ENCODE measurements at regions not wholly inside any gene's neighbourhood (a gene's known extent, or its start where the extent isn't known, plus 50 kb on each side); places are given as distances from the start of the nearest gene placed in this dataset.
A peak's percentile ranks its signal among the peaks of the same experiment; 100 is the strongest.
"Not testable (repeated sequence)": the region's sequence is repeated elsewhere in the genome, so short reads cannot be mapped to it uniquely, and the experiment has no call there.

DNA sequence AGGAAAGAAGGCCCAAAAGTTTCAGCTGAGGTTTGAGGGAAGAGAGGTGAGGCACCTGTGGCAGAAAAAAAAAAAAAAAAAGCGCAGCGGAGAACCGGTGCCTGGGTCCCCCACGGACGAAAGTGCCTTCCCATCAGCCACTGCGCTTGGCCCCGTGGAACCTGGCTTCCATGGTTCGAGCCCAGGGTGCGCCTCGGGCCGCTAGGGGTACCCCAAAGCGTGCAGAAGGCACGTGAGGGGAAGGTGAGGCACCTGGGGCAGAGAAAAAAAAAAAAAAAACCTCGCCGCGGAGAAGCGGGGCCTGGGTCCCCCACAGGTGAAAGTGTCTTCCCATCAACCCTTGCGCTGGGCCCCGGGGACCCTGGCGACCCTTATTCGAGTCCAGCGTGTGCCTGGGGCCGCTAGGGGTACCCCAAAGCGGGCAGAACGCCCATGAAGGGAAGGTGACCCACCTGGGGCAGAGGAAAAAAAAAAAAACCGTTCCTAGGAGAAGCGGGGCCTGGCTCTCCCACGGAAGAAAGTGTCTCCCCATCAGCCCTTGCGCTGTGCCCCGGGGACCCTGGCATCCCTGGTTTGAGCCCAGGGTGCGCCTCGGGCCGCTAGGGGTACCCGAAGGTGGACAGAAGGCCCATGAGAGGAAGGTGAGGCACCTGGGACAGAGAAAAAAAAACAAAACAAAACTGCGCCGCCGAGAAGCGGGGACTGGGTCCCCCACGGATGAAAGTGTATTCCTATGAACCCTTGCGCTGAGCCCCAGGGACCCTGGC lies 228.6 kb downstream of the CCDC74A start:
- Mint-ChIP-seq H3K27me3 (no peaks in the 10 kb centered on the region), H3K4me3 (no peak overlapping the region), H3K4me1 (ENCODE audit: low read depth in 2 of 2) (no peaks in the 10 kb centered on the region), H3K27ac (no peak overlapping the region), H3K36me3 (ENCODE audit: insufficient read depth) (no peaks in the 10 kb centered on the region), H3K9me3 (no peaks in the 10 kb centered on the region)
- ATAC-seq (replicated peaks) (no peak), DNase-seq (no peak)

DNA sequence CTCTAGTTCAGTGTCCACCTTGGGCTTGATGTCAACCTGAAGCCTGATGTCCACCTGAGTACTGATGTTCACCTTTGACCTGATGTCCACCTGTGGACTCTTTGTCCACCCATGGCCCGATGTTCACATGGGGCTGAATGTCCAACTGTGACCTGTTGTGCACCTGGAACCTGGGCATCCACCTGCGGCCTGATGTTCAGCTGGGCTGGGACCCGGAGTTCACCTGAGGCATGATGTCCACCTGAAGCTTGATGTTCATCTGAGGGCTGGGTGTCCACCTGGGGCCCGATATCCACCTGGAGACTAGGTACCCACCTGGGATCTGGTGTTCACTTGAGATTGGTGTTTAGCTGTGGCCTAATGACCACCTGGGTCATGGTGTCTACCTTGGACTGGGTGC lies 231.3 kb downstream of the CCDC74A start:
- H3K36me3 Mint-ChIP-seq (ENCODE audit: insufficient read depth); H3K4me1 Mint-ChIP-seq (ENCODE audit: low read depth in 2 of 2); ATAC-seq (replicated peaks); H3K27me3 Mint-ChIP-seq; H3K27ac Mint-ChIP-seq; H3K4me3 Mint-ChIP-seq; H3K9me3 Mint-ChIP-seq; DNase-seq: not testable (repeated sequence)

DNA sequence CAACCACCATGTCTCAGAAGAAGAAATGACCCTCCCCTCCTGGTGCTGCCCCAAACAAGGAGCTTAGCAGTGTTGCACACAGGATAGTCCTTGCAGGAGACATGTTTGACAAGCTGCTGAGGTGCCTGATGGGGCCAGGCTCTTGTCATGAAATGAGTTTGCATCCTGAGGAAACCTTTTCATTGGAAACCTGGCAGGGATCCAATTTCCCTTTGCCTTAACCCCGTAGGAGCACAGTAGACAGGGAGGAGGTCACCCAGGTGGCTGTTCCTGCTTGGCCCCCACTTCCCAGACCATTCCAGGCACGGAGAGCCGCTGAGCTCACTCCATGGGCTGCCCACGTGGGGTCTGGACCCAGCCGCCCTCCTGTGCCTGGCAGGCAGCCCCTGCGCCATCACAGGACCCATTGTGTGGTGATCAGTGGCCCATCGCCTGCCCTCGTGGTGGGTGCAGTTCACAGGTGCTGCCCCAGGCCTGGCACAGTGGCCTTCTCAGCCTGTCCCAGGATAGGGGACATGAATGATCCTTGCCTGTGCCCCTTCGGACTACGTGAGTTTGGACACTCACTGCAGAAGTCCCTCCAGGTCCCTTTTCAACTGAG lies 247.4 kb downstream of the CCDC74A start:
- H3K27me3 Mint-ChIP-seq; ATAC-seq (replicated peaks); H3K27ac Mint-ChIP-seq; H3K4me3 Mint-ChIP-seq; H3K4me1 Mint-ChIP-seq (ENCODE audit: low read depth in 2 of 2); H3K36me3 Mint-ChIP-seq (ENCODE audit: insufficient read depth); H3K9me3 Mint-ChIP-seq; DNase-seq: not testable (repeated sequence)

DNA sequence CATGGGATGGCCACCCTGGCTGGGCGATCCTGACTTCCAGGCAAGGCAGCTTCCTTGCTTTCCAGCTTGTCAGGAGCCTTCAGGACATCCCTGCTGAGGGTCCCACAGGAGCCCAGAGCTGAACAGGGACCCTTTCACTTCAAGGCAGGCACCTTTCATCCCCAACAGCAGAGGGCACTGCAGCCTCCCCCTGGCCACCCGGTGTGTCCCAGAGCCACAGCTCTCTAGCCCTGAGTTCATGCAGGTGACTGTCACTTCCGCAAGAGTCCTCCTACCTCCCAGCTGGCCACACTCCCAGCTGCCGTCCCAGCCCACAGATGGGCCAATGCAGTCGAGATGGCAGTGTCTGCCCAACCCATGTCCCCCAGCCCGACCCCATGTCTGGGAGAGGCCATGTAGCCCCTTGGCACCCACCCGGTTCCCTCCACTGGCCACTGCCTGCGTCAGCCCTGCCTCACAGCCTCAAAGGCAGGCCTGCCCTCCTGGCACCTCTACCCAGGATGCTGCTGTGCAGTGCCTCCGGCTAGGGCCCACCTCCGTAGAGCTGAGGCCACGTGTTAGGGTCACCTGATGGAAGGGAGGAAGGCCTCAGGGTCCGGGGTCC lies 248.3 kb downstream of the CCDC74A start:
- not testable (repeated sequence) for H3K9me3 Mint-ChIP-seq; ATAC-seq (replicated peaks); H3K4me1 Mint-ChIP-seq (ENCODE audit: low read depth in 2 of 2); H3K27ac Mint-ChIP-seq; DNase-seq; H3K36me3 Mint-ChIP-seq (ENCODE audit: insufficient read depth); H3K4me3 Mint-ChIP-seq
- H3K27me3 Mint-ChIP-seq, result peaks cover 14 to 18% of the 10 kb centered on the region in 2 donors

DNA sequence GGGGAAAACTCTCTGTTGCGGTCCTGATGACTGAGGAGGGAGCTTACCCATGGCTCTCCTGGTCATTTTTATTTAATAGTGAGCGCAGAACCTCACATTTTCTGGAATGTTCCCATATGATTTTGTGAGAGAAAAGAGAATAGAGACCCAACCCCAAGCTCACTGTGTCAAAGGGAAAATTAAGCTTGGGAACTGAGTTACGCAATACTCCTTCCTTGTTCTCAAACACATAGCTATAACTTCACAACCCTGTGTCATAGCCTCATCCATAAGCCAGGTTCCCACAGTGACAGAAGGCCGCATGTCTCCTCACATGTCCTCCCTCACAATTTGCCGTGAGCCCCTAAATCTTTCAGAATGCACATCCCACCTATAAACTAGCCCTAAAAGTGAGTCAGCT lies 252.8 kb downstream of the CCDC74A start:
- H3K27ac Mint-ChIP-seq; H3K36me3 Mint-ChIP-seq (ENCODE audit: insufficient read depth); ATAC-seq (replicated peaks); H3K4me3 Mint-ChIP-seq; H3K9me3 Mint-ChIP-seq; DNase-seq; H3K4me1 Mint-ChIP-seq (ENCODE audit: low read depth in 2 of 2): not testable (repeated sequence)
- H3K27me3 Mint-ChIP-seq, result peaks cover 38 to 43% of the 10 kb centered on the region in 2 donors

DNA sequence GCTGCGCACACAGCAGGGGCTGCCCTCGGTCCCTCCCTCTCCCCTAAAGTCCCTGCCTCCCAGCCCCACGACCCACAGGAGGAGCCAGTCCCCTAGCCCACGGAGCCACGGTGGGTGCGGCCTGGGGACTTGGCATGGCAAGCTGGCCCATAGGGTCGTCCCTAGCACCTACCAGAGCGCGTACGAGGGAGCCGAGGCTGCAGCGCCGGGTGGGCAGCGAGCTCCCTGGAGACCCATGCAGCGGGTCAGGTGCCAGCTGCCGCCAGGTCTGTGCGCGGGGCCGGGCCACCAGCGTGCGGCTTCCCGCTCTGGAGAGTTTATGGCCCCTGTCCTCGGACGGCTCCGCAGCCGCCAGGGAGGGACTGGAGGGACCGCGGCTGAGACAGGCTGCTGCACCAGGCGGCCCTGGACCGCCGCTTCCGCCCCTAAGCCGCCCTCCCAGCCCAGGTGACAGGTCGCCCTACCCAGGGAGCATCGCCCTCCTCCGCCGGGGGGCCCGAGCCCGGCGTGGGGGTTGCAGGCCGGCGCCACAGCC lies 273.6 kb downstream of the CCDC74A start:
- DNase-seq (no peak), ATAC-seq (replicated peaks) (no peak)
- H3K4me3 Mint-ChIP-seq, result peak overlapping the region in 1 of 2 donors; percentile 44
- peaks cover 12 to 15% of the 10 kb centered on the region in 2 donors for H3K27me3 Mint-ChIP-seq
- H3K4me1 Mint-ChIP-seq (ENCODE audit: low read depth in 2 of 2), result no peaks in the 10 kb centered on the region
- H3K9me3 Mint-ChIP-seq, result no peaks in the 10 kb centered on the region
- no peaks in the 10 kb centered on the region for H3K36me3 Mint-ChIP-seq (ENCODE audit: insufficient read depth)
- no peak overlapping the region for H3K27ac Mint-ChIP-seq

DNA sequence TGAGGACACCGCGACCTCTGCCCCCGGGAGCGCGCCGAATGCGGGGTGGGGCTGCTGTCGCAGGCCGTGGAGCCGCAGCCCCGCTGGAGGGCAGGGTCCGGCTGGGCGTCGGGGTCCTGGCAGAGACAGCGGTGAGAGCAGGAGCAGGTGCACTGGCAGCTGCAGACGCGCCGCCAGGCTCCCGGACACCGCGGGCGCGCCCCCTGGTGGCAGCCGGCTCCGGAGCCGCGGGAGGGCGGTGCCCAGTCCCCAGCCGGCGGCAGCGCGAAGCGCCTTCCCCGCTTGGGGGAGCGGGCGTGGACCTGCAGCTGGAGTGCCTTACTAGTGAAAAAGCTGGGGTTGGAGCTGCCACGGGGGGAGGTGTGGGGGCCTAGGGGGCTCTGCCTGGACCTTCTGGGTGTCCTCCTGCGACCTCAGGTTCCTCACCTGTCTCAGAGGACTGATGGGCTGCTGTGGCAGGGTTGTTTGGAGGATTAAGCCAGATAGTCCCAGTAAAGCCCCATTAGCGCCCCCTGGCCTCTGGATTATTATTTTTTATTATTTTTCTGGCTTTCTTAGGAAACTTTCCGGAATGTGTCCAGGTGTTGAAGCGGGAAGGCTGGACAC lies 274.2 kb downstream of the CCDC74A start:
- H3K9me3 Mint-ChIP-seq; H3K36me3 Mint-ChIP-seq (ENCODE audit: insufficient read depth); H3K4me1 Mint-ChIP-seq (ENCODE audit: low read depth in 2 of 2); H3K27ac Mint-ChIP-seq: not testable (repeated sequence)
- peak; percentile 94 for ATAC-seq (replicated peaks)
- peak overlapping the region; percentile 69 to 73 for H3K4me3 Mint-ChIP-seq
- peak; percentile 65 to 80 (median 73) for DNase-seq
- H3K27me3 Mint-ChIP-seq, result peaks cover 12 to 16% of the 10 kb centered on the region in 2 donors

DNA sequence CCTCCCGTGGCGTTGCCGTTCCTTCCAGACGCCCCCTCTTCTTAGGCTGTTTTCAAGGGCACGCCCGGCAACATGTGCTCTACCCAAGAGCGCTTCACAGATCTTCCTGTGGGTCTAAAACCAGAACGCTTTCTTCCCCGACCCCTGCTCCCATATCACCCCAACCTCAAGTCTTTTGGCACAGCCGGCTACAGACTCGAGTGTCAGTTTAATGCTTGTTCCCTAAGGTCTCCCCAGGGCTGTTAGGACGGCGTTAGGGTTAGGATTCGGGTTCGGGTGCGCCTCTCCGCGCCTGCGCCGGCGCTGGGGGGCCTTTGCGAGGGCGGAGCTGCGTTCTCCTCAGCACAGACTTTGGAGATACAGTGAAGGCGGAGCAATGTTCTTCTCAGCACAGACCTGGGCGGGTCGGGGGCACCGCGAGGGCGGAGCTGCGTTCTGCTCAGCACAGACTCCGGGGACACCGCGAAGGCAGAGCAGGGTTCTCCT lies 274.7 kb downstream of the CCDC74A start:
- H3K4me3 Mint-ChIP-seq, result peak overlapping the region; percentile 69 to 73
- H3K27me3 Mint-ChIP-seq, result peaks cover 12 to 16% of the 10 kb centered on the region in 2 donors
- DNase-seq, result peak in 2 of 3 experiments; percentile 6 to 22
- ATAC-seq (replicated peaks), result peak; percentile 71
- H3K27ac Mint-ChIP-seq; H3K36me3 Mint-ChIP-seq (ENCODE audit: insufficient read depth); H3K9me3 Mint-ChIP-seq; H3K4me1 Mint-ChIP-seq (ENCODE audit: low read depth in 2 of 2): not testable (repeated sequence)

DNA sequence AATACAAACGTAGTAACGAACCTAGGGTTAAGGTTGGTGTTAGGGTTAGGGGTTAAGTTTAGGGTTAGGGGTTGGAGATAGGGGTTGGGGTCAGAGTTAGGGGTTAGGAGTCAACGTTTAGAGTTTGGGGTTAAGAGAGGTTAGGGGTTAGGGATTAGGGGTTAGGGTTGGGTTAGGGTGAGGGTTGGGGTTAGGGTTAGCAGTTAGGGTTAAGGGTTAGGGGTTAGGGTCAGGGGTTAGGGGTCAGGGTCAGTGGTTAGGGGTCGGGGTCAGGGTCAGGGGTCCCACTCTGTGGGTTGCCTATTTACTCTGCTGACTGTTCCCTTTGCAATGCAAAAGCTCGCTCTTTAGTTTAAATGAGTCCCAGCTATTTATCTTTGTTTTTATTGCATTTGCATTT lies 275.5 kb downstream of the CCDC74A start:
- not testable (repeated sequence) for H3K9me3 Mint-ChIP-seq; H3K27ac Mint-ChIP-seq; H3K36me3 Mint-ChIP-seq (ENCODE audit: insufficient read depth); ATAC-seq (replicated peaks); H3K4me1 Mint-ChIP-seq (ENCODE audit: low read depth in 2 of 2); DNase-seq
- Mint-ChIP-seq H3K4me3 (peak overlapping the region in 1 of 2 donors; percentile 69), H3K27me3 (peaks cover 18 to 24% of the 10 kb centered on the region in 2 donors)

DNA sequence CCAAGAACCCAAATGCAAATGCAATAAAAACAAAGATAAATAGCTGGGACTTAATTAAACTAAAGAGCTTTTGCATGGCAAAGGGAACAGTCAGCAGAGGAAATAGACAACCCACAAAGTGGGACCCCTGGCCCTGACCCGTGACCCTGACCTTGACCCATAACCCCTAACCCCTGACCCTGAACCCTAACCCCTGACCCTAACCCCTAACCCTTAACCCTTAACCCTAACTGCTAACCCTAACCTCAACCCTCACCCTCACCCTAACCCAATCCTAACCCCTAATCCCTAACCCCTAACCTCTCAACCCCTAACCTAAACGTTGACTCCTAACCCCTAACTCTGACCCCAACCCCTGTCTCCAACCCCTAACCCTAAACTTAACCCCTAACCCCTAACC lies 284.9 kb downstream of the CCDC74A start:
- DNase-seq; H3K4me1 Mint-ChIP-seq (ENCODE audit: low read depth in 2 of 2); H3K4me3 Mint-ChIP-seq; H3K36me3 Mint-ChIP-seq (ENCODE audit: insufficient read depth); H3K9me3 Mint-ChIP-seq; ATAC-seq (replicated peaks); H3K27ac Mint-ChIP-seq: not testable (repeated sequence)
- peaks cover 17 to 18% of the 10 kb centered on the region in 2 donors for H3K27me3 Mint-ChIP-seq

DNA sequence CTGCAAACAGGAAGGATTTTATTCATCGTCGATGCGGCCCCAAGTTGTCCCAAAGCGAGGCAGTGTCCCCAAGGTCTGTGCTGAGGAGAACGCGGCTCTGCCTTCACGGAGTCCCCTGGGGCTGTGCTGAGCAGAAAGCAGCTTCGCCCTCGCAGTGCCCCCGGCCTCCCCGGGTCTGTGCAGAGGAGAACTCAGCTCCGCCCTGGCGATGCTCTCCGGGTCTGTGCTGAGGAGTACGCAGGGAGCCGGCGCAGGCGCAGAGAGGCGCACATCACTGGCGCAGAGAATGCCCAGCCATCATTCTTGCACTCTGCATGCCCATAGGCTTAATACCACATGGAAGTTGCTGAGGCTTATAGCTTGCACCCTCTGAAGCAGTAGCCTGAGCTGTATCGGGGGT lies 285.7 kb downstream of the CCDC74A start:
- H3K4me1 Mint-ChIP-seq (ENCODE audit: low read depth in 2 of 2); H3K36me3 Mint-ChIP-seq (ENCODE audit: insufficient read depth); H3K9me3 Mint-ChIP-seq; ATAC-seq (replicated peaks); DNase-seq; H3K4me3 Mint-ChIP-seq; H3K27ac Mint-ChIP-seq: not testable (repeated sequence)
- peaks cover 10% of the 10 kb centered on the region in 2 donors for H3K27me3 Mint-ChIP-seq

DNA sequence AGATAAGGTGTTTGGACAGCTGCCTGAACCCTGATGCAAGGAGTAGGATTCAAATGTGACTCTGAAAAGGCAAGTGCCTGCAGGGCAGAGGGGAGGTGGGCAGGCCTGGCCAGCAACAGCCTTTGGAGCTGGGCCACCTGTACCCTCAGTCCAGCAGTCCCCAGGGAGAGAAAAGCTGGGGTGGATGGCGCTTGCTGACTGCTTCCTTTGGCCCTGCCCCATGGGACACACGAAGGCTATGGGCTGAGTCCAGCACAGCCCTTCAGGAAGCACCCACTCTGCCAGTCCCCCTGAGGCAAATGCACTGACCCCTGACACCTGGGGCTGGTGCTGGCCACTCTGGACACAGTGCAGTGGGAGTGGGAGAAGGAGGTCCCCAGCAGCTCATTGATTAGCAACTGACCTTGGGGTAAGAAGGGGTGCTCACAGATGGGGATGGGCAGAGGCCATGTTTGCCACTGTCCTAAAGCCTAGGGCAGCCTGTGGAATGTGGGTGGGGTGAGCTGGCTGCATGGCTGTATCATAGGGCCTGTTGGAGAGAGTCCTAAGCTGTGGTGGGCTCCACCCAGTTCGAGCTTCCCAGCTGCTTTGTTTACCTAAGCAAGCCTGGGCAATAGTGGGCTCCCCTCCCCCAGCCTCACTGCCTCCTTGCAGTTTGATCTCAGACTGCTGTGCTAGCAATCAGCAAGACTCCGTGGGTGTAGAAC lies 290.7 kb downstream of the CCDC74A start:
- H3K36me3 Mint-ChIP-seq (ENCODE audit: insufficient read depth); ATAC-seq (replicated peaks); H3K9me3 Mint-ChIP-seq; H3K4me1 Mint-ChIP-seq (ENCODE audit: low read depth in 2 of 2); H3K27ac Mint-ChIP-seq; DNase-seq; H3K27me3 Mint-ChIP-seq; H3K4me3 Mint-ChIP-seq: not testable (repeated sequence)

DNA sequence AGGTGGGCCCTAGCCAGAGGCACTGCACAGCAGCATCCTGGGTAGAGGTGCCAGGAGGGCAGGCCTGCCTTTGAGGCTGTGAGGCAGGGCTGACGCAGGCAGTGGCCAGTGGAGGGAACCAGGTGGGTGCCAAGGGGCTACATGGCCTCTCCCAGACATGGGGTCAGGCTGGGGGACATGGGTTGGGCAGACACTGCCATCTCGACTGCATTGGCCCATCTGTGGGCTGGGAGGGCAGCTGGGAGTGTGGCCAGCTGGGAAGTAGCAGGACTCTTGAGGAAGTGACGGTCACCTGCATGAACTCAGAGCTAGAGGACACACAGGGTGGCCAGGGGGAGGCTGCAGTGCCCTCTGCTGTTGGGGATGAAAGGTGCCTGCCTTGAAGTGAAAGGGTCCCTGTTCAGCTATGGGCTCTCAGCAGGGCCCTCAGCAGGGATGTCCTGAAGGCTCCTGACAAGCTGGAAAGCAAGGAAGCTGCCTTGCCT lies 294.6 kb downstream of the CCDC74A start:
- not testable (repeated sequence) for H3K4me1 Mint-ChIP-seq (ENCODE audit: low read depth in 2 of 2); H3K27me3 Mint-ChIP-seq; H3K9me3 Mint-ChIP-seq; ATAC-seq (replicated peaks); H3K4me3 Mint-ChIP-seq; H3K36me3 Mint-ChIP-seq (ENCODE audit: insufficient read depth); H3K27ac Mint-ChIP-seq; DNase-seq
